ENCODE measurements at regions not wholly inside any gene's neighbourhood (a gene's known extent, or its start where the extent isn't known, plus 50 kb on each side); places are given as distances from the start of the nearest gene placed in this dataset.

DNA sequence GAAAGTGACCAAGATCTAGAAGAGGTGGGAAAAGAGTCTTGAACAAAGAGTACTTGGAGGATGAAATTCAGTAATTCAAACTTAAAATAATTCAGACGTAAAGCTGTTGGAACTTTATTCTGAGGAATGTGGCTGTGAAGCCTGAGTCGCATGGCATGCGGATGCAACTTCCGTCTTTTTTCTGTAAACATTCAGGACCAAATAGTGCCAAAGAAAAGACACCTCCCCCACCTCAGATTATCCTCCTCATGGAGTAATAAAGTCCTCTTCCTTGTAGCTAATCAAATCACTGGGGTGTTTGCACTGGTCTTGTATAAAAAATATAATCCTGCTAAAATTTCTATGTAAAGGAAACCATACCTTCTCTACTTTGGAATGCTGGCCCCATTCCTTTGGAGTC is 790.4 kb downstream of the TSN start:
- WGBS, 2 donors = 78 to 79% methylated on average over 4 of the region's 4 CpGs
- Histone ChIP-seq H3K27me3 (ENCODE audit: control insufficient read depth in 3 of 3, insufficient read depth in 3 of 3, low read length in 2 of 3) (no peaks in the 10 kb centered on the region), H3K27ac (ENCODE audit: low read depth in 1 of 2, low read length in 1 of 2) (no peak overlapping the region), H3K9ac (ENCODE audit: insufficient read depth in 1 of 2, low read length in 2 of 2) (no peak overlapping the region), H3K4me3 (no peak overlapping the region), H3K36me3 (ENCODE audit: control insufficient read depth in 4 of 4, insufficient read depth in 4 of 4, low read length in 4 of 4) (no peaks in the 10 kb centered on the region), H3K4me1 (ENCODE audit: control insufficient read depth in 5 of 5, insufficient read depth in 5 of 5, low read length in 5 of 5) (no peaks in the 10 kb centered on the region), H3K9me3 (ENCODE audit: control insufficient read depth in 4 of 4, insufficient read depth in 3 of 4, low read length in 3 of 4) (peaks cover 0 to 5% (median 2%) of the 10 kb centered on the region in 4 donors)
- DNase-seq = no peak
- no peak for ATAC-seq (ENCODE audit: insufficient read depth, low FRiP score)
- TF ChIP-seq, protein P1, sequence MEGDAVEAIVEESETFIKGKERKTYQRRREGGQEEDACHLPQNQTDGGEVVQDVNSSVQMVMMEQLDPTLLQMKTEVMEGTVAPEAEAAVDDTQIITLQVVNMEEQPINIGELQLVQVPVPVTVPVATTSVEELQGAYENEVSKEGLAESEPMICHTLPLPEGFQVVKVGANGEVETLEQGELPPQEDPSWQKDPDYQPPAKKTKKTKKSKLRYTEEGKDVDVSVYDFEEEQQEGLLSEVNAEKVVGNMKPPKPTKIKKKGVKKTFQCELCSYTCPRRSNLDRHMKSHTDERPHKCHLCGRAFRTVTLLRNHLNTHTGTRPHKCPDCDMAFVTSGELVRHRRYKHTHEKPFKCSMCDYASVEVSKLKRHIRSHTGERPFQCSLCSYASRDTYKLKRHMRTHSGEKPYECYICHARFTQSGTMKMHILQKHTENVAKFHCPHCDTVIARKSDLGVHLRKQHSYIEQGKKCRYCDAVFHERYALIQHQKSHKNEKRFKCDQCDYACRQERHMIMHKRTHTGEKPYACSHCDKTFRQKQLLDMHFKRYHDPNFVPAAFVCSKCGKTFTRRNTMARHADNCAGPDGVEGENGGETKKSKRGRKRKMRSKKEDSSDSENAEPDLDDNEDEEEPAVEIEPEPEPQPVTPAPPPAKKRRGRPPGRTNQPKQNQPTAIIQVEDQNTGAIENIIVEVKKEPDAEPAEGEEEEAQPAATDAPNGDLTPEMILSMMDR (IDR thresholded peaks at IDR 0.05; ENCODE audit: control extremely low read depth, extremely low read depth) = no peak

DNA sequence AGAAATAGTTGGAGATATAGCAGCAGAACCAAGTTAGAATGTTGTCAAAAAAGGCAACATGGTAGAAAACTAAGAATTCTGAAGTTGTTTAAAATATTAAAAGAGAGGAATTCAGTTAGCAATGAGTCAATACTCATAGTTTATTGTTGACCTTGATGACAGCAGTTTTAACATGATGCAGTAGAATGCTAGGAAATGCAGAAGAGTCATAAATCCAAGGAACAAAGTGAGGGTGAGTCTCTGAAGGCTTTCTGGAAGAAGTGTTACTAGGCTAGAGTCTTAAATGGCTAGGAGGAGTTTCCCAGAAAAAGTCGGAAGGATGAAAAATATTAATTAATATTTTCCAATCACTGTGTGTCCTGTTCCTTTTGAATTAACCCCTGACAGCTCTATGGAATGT is 807.3 kb downstream of the TSN start:
- H3K27ac ChIP-seq (ENCODE audit: low read depth in 1 of 2, low read length in 1 of 2) = no peak overlapping the region
- no peaks in the 10 kb centered on the region for H3K36me3 ChIP-seq (ENCODE audit: control insufficient read depth in 4 of 4, insufficient read depth in 4 of 4, low read length in 4 of 4)
- ATAC-seq (ENCODE audit: insufficient read depth, low FRiP score) (no peak), DNase-seq (no peak)
- H3K4me1 ChIP-seq (ENCODE audit: control insufficient read depth in 5 of 5, insufficient read depth in 5 of 5, low read length in 5 of 5) = no peaks in the 10 kb centered on the region
- H3K27me3 ChIP-seq (ENCODE audit: control insufficient read depth in 3 of 3, insufficient read depth in 3 of 3, low read length in 2 of 3) = no peaks in the 10 kb centered on the region
- peaks cover 0 to 2% (median 0%) of the 10 kb centered on the region in 4 donors for H3K9me3 ChIP-seq (ENCODE audit: control insufficient read depth in 4 of 4, insufficient read depth in 3 of 4, low read length in 3 of 4)
- H3K4me3 ChIP-seq = no peak overlapping the region
- TF ChIP-seq, protein P1 (IDR thresholded peaks at IDR 0.05; ENCODE audit: control extremely low read depth, extremely low read depth) = no peak
- H3K9ac ChIP-seq (ENCODE audit: insufficient read depth in 1 of 2, low read length in 2 of 2) = no peak overlapping the region
- WGBS, 2 donors = 48 to 53% methylated on average over 1 of the region's 1 CpG

DNA sequence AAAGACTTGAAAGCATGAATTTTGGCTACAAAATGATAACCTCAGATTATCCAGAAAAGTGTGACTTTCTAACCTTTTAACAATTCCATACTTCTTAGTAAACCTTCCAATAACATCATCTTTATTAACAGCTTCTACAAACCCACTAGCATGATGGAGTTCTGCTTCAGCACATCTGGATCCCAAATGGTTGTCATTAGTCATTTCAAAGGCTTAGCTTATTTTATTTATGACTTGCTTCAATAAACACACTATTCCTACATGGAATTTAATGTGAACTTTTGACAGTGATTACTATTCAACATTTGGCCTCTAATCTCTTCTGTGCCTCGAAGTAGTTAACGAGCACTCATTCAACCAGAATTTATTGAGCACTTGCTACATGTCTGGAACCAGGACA is 808.3 kb downstream of the TSN start:
- DNase-seq (no peak), ATAC-seq (ENCODE audit: insufficient read depth, low FRiP score) (no peak)
- TF ChIP-seq, protein P1 (IDR thresholded peaks at IDR 0.05; ENCODE audit: control extremely low read depth, extremely low read depth) = no peak
- Histone ChIP-seq H3K9ac (ENCODE audit: insufficient read depth in 1 of 2, low read length in 2 of 2) (no peak overlapping the region), H3K9me3 (ENCODE audit: control insufficient read depth in 4 of 4, insufficient read depth in 3 of 4, low read length in 3 of 4) (peaks cover 0 to 2% (median under 1%) of the 10 kb centered on the region in 4 donors), H3K4me1 (ENCODE audit: control insufficient read depth in 5 of 5, insufficient read depth in 5 of 5, low read length in 5 of 5) (no peaks in the 10 kb centered on the region), H3K36me3 (ENCODE audit: control insufficient read depth in 4 of 4, insufficient read depth in 4 of 4, low read length in 4 of 4) (no peaks in the 10 kb centered on the region), H3K4me3 (no peak overlapping the region), H3K27ac (ENCODE audit: low read depth in 1 of 2, low read length in 1 of 2) (no peak overlapping the region), H3K27me3 (ENCODE audit: control insufficient read depth in 3 of 3, insufficient read depth in 3 of 3, low read length in 2 of 3) (no peaks in the 10 kb centered on the region)
- 68 to 88% methylated on average over 2 of the region's 2 CpGs for WGBS, 2 donors

DNA sequence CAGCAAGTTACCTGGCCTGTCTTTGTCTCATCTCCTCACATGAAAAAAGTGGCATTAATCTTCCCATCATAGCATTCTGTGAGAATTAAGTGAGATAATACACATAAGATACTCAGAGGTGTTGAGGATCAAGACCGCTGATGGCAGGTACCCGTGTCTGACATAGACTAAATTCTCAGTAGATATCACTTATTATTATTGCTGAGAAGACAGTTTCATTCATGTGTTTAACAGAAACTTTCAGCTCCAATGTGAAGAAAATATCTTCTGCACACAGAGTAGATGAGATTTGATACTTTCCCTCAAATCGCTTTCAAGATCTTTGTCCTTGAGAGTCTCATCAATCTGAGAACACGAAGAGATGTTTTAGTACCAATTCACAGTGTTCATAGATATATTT is 809.4 kb downstream of the TSN start:
- H3K4me1 ChIP-seq (ENCODE audit: control insufficient read depth in 5 of 5, insufficient read depth in 5 of 5, low read length in 5 of 5) = no peaks in the 10 kb centered on the region
- ATAC-seq (ENCODE audit: insufficient read depth, low FRiP score) (no peak), DNase-seq (no peak)
- no peaks in the 10 kb centered on the region for H3K27me3 ChIP-seq (ENCODE audit: control insufficient read depth in 3 of 3, insufficient read depth in 3 of 3, low read length in 2 of 3)
- 94 to 95% methylated on average over 4 of the region's 4 CpGs for WGBS, 2 donors
- no peak overlapping the region for H3K27ac ChIP-seq (ENCODE audit: low read depth in 1 of 2, low read length in 1 of 2)
- no peak overlapping the region for H3K9ac ChIP-seq (ENCODE audit: insufficient read depth in 1 of 2, low read length in 2 of 2)
- no peaks in the 10 kb centered on the region for H3K36me3 ChIP-seq (ENCODE audit: control insufficient read depth in 4 of 4, insufficient read depth in 4 of 4, low read length in 4 of 4)
- H3K9me3 ChIP-seq (ENCODE audit: control insufficient read depth in 4 of 4, insufficient read depth in 3 of 4, low read length in 3 of 4) = peaks cover 0 to 3% (median under 1%) of the 10 kb centered on the region in 4 donors
- no peak overlapping the region for H3K4me3 ChIP-seq
- TF ChIP-seq, protein P1 (IDR thresholded peaks at IDR 0.05; ENCODE audit: control extremely low read depth, extremely low read depth) = no peak
